Esophagus (tissue), 2 donors: ENCODE measurements at regions not wholly inside any gene's neighbourhood (a gene's known extent, or its start where the extent isn't known, plus 50 kb on each side); places are given as distances from the start of the nearest gene placed in this dataset.
"Not testable (repeated sequence)": the region's sequence is repeated elsewhere in the genome, so short reads cannot be mapped to it uniquely, and the experiment has no call there.

Experiments
- H3K27ac ChIP-seq, 2 donors: one replicate each; pipeline ENCODE4 v1.5.1; 2013; ENCODE audit warnings: low read depth in 2 of 2, mild to moderate bottlenecking in 2 of 2, inconsistent platforms in 1 of 2, low read length in 1 of 2, moderate library complexity in 1 of 2
- H3K27me3 ChIP-seq, 2 donors: one replicate each; pipeline ENCODE4 v1.6.1; 2013; ENCODE audit warnings: low read length in 2 of 2, control low read depth in 1 of 2, mild to moderate bottlenecking in 1 of 2; ENCODE audit not compliant: insufficient read depth in 2 of 2, control insufficient read depth in 1 of 2
- H3K36me3 ChIP-seq, 2 donors: one replicate each; pipeline ENCODE4 v1.6.1; 2013; ENCODE audit warnings: low read length in 1 of 2; ENCODE audit not compliant: control insufficient read depth in 2 of 2, insufficient read depth in 2 of 2
- H3K4me1 ChIP-seq, 2 donors: one replicate each; pipeline ENCODE4 v1.6.1; 2013; ENCODE audit warnings: low read length in 1 of 2; ENCODE audit not compliant: control insufficient read depth in 2 of 2, insufficient read depth in 2 of 2
- H3K4me3 ChIP-seq, 2 donors: one replicate each; pipeline ENCODE4 v1.5.1; 2013; ENCODE audit warnings: low read length in 2 of 2, mild to moderate bottlenecking in 2 of 2, low read depth in 1 of 2, moderate library complexity in 1 of 2
- H3K9me3 ChIP-seq, 2 donors: one replicate each; pipeline ENCODE4 v1.6.1; 2013; ENCODE audit warnings: mild to moderate bottlenecking in 2 of 2, low read depth in 1 of 2, low read length in 1 of 2, moderate library complexity in 1 of 2; ENCODE audit not compliant: control insufficient read depth in 2 of 2, insufficient read depth in 1 of 2
- WGBS, 2 donors: extraction: QIAGEN DNeasy Blood & Tissue Kit; methylation state at CpG; one replicate each; pipeline ENCODE4 v1.1.7; 2013; 5-methylcytosine and 5-hydroxymethylcytosine counted together
- donor health status: healthy with polysubstance abuse.
- donor health status: Bipolar disorder and iron deficiency.

DNA sequence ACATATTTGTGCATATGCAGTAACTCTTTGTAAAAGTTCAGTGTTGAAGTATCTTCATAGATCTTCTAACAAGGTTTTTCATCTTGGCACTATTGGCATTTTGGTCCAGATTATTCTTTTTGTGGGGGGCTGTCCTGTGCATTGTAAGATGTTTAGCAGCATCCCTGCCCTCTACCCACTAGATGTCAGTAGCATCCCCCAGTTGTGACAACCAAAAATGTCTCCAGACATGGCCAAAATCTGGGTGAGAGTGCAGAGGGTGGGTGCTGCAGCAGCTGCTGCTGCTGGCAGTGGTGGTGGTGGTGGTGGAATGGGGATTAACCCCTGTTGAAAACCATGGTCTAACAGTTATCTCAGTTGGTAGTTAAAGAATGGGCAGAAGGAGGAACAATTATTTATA, 370.0 kb downstream of the GPAT3 start:
- Histone ChIP-seq H3K4me3 (no peak overlapping the region), H3K27me3 (no peaks in the 10 kb centered on the region), H3K4me1 (no peaks in the 10 kb centered on the region), H3K9me3 (no peaks in the 10 kb centered on the region), H3K27ac (no peak overlapping the region), H3K36me3 (no peaks in the 10 kb centered on the region)

DNA sequence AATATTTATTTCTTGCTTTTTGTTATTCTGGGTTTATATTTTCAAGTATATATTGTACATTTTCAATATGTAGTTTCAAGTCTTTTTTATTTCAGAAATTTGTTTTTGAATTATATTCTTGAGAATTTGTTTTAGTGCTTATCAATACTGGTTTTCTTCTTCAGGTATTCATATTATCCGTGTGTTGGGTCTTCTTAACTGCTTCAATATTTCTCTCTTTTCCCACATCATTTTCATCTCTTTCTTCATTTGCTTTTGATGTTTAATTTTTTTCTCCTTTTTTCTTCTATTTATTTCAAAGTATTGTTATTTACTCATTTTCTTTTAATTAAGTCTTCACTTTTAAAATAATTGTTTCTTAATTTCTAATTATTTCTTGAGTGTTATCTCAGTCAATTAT, 367.8 kb downstream of the GPAT3 start:
- H3K4me1 ChIP-seq, H3K36me3 ChIP-seq, H3K4me3 ChIP-seq, H3K27ac ChIP-seq, H3K9me3 ChIP-seq, H3K27me3 ChIP-seq: not testable (repeated sequence)
- WGBS, 2 donors, result 0 to 41% methylated on average over 1 of the region's 1 CpG

DNA sequence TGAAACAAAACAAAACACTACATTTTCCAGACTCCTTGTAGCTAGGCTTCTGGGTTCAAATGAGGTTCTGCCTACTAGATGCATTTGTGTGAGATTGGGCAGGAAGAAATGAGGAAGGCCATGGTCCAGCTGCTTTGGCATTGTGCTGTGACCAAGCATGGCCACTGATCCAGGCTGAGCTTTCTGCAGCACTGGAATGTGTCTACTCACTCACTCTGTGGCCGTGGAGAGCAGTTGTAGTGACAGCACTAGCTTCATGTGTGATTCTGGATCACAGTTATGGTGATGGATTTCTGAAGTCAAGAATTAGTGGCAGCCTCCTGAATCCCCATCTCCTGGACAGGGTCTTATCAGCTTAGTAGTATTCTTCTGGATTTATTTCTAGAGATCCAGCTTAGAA, 358.9 kb downstream of the GPAT3 start:
- Histone ChIP-seq H3K27me3 (no peaks in the 10 kb centered on the region), H3K27ac (no peak overlapping the region), H3K4me1 (no peaks in the 10 kb centered on the region), H3K4me3 (no peak overlapping the region), H3K9me3 (no peaks in the 10 kb centered on the region), H3K36me3 (no peaks in the 10 kb centered on the region)
- 23 to 30% methylated on average over 1 of the region's 1 CpG for WGBS, 2 donors

DNA sequence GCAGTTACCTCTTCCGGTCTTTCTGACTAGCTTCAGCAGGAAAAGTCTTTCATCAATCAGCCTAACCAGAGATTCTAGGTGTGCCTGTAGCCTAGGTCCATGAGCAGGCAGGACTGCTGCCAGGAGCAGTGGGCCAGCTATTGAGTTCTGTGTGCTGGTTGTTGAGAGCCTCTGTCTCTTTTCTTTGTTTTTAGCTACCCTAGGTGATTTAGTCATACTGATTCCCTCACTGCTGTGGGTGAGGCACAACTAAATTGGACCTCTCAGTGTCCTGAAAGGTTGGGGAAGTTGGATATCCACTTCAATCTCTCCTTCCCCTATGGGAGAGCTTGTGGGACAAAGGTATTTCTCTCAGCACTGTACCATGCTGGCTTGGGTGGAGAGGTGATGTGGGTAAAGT, 354.9 kb downstream of the GPAT3 start:
- no peak overlapping the region for H3K27ac ChIP-seq
- no peaks in the 10 kb centered on the region for H3K27me3 ChIP-seq
- no peaks in the 10 kb centered on the region for H3K9me3 ChIP-seq
- no peak overlapping the region for H3K4me3 ChIP-seq
- no peaks in the 10 kb centered on the region for H3K36me3 ChIP-seq
- H3K4me1 ChIP-seq, result no peaks in the 10 kb centered on the region
- 94 to 96% methylated on average over 1 of the region's 1 CpG for WGBS, 2 donors

DNA sequence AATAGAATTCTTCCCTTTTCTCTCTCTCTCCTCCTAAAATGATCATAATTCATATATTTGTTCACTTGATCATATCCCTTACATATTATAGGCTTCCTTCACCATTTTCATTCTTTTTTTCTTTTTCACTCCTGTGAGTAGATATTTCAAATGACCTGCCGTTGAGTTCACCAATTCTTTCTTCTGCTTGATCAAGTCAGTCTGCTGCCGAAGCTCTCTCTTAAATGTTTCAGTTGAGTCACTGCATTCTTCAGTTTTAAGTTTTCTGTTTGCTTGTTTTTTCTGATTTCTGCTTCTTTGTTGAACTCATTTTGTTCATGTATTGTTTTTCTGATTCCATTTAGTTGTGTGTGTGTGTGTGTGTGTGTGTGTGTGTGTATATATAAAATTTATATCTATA, 354.3 kb downstream of the GPAT3 start:
- H3K27me3 ChIP-seq, result no peaks in the 10 kb centered on the region
- 92 to 95% methylated on average over 2 of the region's 2 CpGs for WGBS, 2 donors
- H3K36me3 ChIP-seq, result no peaks in the 10 kb centered on the region
- no peaks in the 10 kb centered on the region for H3K4me1 ChIP-seq
- no peak overlapping the region for H3K27ac ChIP-seq
- H3K9me3 ChIP-seq, result no peaks in the 10 kb centered on the region
- H3K4me3 ChIP-seq, result no peak overlapping the region

DNA sequence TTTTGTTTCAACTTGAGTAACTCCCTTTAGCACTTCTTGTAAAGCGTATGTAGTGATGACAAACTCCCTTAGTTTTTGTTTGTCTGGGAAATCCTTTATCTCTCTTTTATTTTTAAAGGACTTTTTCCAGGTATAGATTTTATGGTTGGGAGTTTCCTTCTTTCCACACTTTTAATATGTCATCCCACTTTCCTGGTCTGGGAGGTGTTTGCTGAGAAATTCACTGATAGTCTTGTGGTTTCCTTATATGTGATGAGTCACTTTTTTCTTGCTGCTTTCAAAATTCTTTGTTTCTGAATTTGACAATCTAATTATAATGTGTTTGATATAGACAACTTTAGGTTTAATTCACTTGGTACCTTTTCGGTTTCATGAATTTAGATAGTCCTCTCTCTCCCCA, 353.9 kb downstream of the GPAT3 start:
- 73 to 76% methylated on average over 2 of the region's 2 CpGs for WGBS, 2 donors
- no peaks in the 10 kb centered on the region for H3K36me3 ChIP-seq

DNA sequence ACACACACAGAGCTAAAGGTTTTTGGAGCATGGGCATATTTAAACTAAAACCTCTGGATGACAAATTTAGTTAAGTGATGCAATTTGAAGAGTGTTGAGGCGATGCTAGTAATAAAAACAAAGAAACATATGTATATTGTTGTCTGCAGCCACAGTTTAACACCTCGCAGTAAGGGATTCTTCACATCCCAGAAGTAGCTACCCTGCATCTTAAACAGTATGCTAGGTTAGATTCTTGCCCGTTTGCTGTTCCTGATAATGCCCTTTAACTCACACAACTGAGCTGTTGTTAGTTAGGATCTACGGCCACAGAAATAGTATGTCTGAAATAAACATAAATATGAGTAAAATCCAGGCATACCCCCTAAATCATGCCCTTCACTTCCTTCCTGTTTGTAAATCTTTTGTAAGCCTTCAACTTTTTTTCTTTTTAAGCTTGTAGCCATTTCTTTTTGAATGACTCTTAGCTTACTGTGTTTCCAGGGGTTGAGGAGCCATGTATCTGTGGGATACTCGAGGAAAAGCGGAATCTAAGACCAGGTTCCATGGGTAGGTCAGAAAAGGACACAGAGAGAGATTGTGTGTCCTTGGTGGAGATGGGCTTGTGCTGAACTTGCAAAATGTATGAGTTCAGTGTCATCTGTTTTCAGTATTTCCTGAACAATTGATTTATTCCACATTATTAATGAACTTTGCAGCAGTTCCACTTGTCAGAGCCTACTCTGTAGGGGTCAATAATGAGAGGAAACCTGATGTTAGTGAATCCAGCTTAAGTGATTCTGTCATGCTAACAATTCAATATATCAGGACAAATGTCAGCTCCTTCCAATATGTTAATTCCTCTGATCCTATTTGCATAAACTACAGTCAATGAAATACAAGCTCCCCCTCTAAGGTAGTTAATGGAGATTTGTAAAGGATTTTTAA, 349.6 kb downstream of the GPAT3 start:
- H3K4me1 ChIP-seq, result no peaks in the 10 kb centered on the region
- H3K9me3 ChIP-seq, result no peaks in the 10 kb centered on the region
- H3K27ac ChIP-seq, result no peak overlapping the region
- no peaks in the 10 kb centered on the region for H3K36me3 ChIP-seq
- 74 to 77% methylated on average over 6 of the region's 6 CpGs for WGBS, 2 donors
- no peaks in the 10 kb centered on the region for H3K27me3 ChIP-seq
- H3K4me3 ChIP-seq, result no peak overlapping the region

More for the DNA sequence above, 353.9 kb downstream of the GPAT3 start:
- H3K9me3 ChIP-seq, result no peaks in the 10 kb centered on the region
- H3K27me3 ChIP-seq, result no peaks in the 10 kb centered on the region
- H3K4me3 ChIP-seq, result no peak overlapping the region
- no peak overlapping the region for H3K27ac ChIP-seq
- no peaks in the 10 kb centered on the region for H3K4me1 ChIP-seq

DNA sequence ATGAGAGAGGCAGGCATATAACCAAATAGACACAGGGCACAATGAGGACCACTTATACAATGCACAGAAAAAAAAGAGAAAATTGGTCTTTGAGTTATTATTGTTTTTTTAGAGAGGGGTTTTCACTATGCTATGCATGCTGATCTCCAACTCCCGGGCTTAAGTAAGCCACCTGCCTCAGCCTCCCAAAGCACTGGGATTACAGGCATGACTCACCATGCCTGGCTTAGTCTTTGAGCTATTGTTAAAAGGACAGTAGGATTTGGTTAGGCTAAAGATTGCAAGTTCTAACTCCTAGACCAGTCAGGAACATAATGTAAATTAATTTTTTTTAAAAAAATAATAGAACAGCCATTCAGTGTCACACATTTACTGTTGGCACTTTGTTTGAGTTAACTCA, 340.1 kb downstream of the GPAT3 start:
- Histone ChIP-seq H3K4me1 (no peaks in the 10 kb centered on the region), H3K4me3 (no peak overlapping the region), H3K27me3 (no peaks in the 10 kb centered on the region), H3K9me3 (no peaks in the 10 kb centered on the region), H3K36me3 (no peaks in the 10 kb centered on the region), H3K27ac (no peak overlapping the region)
- 48 to 56% methylated on average over 1 of the region's 1 CpG for WGBS, 2 donors

DNA sequence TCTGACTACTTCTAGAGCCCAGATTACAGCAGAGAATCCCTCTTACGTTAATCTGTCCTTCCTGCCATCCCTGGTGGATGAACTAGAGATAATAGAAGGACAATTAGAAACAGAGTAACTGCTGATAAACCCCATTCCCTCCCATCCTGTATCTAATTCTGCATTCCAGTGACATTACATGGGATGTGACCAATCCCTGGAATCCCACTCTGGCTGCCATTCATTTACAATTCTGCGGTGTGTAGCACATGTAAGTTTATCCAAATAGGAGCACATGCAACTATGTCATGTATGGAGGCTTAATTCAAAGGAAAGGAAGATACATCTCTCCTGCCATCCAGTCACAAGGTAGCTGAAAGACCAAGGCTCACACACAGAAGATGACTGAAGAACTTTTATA, 339.5 kb downstream of the GPAT3 start:
- no peak overlapping the region for H3K27ac ChIP-seq
- no peaks in the 10 kb centered on the region for H3K36me3 ChIP-seq
- H3K4me1 ChIP-seq, result no peaks in the 10 kb centered on the region
- H3K9me3 ChIP-seq, result no peaks in the 10 kb centered on the region
- H3K4me3 ChIP-seq, result no peak overlapping the region
- WGBS, 2 donors, result 67 to 71% methylated on average over 2 of the region's 2 CpGs
- H3K27me3 ChIP-seq, result no peaks in the 10 kb centered on the region

DNA sequence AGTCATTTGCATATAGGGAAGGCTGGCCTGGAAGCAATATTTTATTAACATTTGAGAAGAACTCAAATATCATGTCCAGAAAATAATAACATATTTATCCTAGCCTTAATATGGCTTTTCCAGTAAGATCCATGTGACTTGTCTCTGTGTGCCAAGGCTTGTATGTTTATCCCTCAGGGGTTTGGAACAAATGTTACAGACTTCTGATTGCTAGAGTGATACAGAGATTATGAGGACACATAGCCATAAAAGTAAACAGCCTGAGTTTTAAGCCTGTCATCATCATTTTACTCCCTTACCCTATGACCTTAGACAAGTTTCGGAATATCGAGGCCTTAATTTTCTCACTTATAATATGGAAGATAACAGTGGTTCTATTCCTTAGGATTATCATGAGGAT, 338.1 kb downstream of the GPAT3 start:
- Histone ChIP-seq H3K36me3 (no peaks in the 10 kb centered on the region), H3K27ac (no peak overlapping the region), H3K27me3 (no peaks in the 10 kb centered on the region), H3K9me3 (no peaks in the 10 kb centered on the region), H3K4me3 (no peak overlapping the region), H3K4me1 (no peaks in the 10 kb centered on the region)
- WGBS, 2 donors, result 90% methylated on average over 2 of the region's 2 CpGs
